OCI-LY7 (cell line): ENCODE measurements at regions not wholly inside any gene's neighbourhood (a gene's known extent, or its start where the extent isn't known, plus 50 kb on each side); places are given as distances from the start of the nearest gene placed in this dataset.
"Not testable (repeated sequence)": the region's sequence is repeated elsewhere in the genome, so short reads cannot be mapped to it uniquely, and the experiment has no call there.

Experiments
- BruUV-seq: library from RNA; stranded (reverse); fragments of 400-500 nt; replicated peaks from 2 replicates; lab custom pipeline; 2021; lab: Mats Ljungman, UMichigan
- CTCF ChIA-PET: fragments of 300-600 bp; sonication (Branson Sonifier 250); formaldehyde crosslinking; loops from one replicate; lab custom pipeline; 2022; ENCODE audit warnings: antibody characterized with exemption; ENCODE audit not compliant: unreplicated experiment; lab: Charles Lee
- POLR2A ChIA-PET: fragments of 300-600 bp; sonication (Branson Sonifier 250); formaldehyde crosslinking; loops from one replicate; lab custom pipeline; 2022; ENCODE audit warnings: antibody characterized with exemption; lab: Charles Lee
- DNase-seq: peaks from one replicate; pipeline ENCODE4 v3.0.0-alpha.2; 2015; ENCODE audit warnings: low spot score
- H2AFZ ChIP-seq: fragments of 200-600 bp; sonication (generic), shearing (Covaris generic); 2 replicates; pipeline ENCODE4 v1.6.1; 2014; ENCODE audit warnings: mild to moderate bottlenecking, antibody characterized with exemption, low read length, moderate library complexity
- H3K27ac ChIP-seq: fragments of 200-600 bp; sonication (generic); 2 replicates; pipeline ENCODE4 v1.5.1; 2014; ENCODE audit warnings: mixed run types, low read depth, mild to moderate bottlenecking, moderate library complexity, low read length, inconsistent platforms; ENCODE audit not compliant: poor library complexity, severe bottlenecking
- H3K36me3 ChIP-seq: fragments of 200-600 bp; sonication (generic); 2 replicates; pipeline ENCODE4 v1.6.1; 2014; ENCODE audit warnings: mild to moderate bottlenecking, antibody characterized with exemption, low read length, moderate library complexity, mixed read lengths; ENCODE audit not compliant: insufficient read depth
- H3K4me1 ChIP-seq: fragments of 200-600 bp; sonication (generic); 2 replicates; pipeline ENCODE4 v1.5.1; 2014; ENCODE audit warnings: mild to moderate bottlenecking, low read length; ENCODE audit not compliant: insufficient read depth, poor library complexity, severe bottlenecking
- H3K4me2 ChIP-seq: fragments of 200-600 bp; sonication (generic); 2 replicates; pipeline ENCODE4 v1.6.1; 2014; ENCODE audit warnings: mild to moderate bottlenecking, low read length
- H3K4me3 ChIP-seq: fragments of 200-600 bp; sonication (generic); 2 replicates; pipeline ENCODE4 v1.5.1; 2014; ENCODE audit warnings: mild to moderate bottlenecking, low read depth, low read length; ENCODE audit not compliant: poor library complexity, severe bottlenecking
- H3K79me2 ChIP-seq: fragments of 200-600 bp; sonication (generic); 2 replicates; pipeline ENCODE4 v1.6.1; 2016; ENCODE audit warnings: low read depth, mild to moderate bottlenecking, low read length, moderate library complexity, mixed read lengths; ENCODE audit not compliant: insufficient read depth
- H3K9me2 ChIP-seq: fragments of 200-600 bp; sonication (generic); 2 replicates; pipeline ENCODE4 v1.6.1; 2016; ENCODE audit warnings: mild to moderate bottlenecking, low read length, mixed read lengths; ENCODE audit not compliant: insufficient read depth
- H3K9me3 ChIP-seq: fragments of 200-600 bp; sonication (generic); 2 replicates; pipeline ENCODE4 v1.6.1; 2014; ENCODE audit warnings: mild to moderate bottlenecking, mixed run types, low read length, mixed read lengths
- H4K20me1 ChIP-seq: fragments of 200-600 bp; sonication (generic); 2 replicates; pipeline ENCODE4 v1.6.1; 2014; ENCODE audit warnings: mild to moderate bottlenecking, antibody characterized with exemption, low read length, moderate library complexity, mixed read lengths; ENCODE audit not compliant: insufficient read depth
- EZH2phosphoT487 ChIP-seq: fragments of 200-600 bp; sonication (generic); IDR thresholded peaks from 2 replicates; pipeline ENCODE4 v1.6.1; 2018; ENCODE audit warnings: low read depth, borderline replicate concordance, mild to moderate bottlenecking, mixed run types, antibody characterized with exemption, low read length, moderate library complexity, mixed read lengths
- intact Hi-C: fragments of 100-400 bp; cut with micrococcal nuclease; formaldehyde crosslinking; loops from one replicate; pipeline ENCODE4 v1.10.0; 2022; ENCODE audit not compliant: unreplicated experiment
- TF ChIP-seq, protein P1 (sequence below): fragments of 200-600 bp; sonication (generic); conservative IDR thresholded peaks from 2 replicates; pipeline ENCODE4 v1.5.1; 2014; ENCODE audit warnings: mild to moderate bottlenecking, antibody characterized with exemption, low read length, moderate library complexity, mixed read lengths

DNA sequence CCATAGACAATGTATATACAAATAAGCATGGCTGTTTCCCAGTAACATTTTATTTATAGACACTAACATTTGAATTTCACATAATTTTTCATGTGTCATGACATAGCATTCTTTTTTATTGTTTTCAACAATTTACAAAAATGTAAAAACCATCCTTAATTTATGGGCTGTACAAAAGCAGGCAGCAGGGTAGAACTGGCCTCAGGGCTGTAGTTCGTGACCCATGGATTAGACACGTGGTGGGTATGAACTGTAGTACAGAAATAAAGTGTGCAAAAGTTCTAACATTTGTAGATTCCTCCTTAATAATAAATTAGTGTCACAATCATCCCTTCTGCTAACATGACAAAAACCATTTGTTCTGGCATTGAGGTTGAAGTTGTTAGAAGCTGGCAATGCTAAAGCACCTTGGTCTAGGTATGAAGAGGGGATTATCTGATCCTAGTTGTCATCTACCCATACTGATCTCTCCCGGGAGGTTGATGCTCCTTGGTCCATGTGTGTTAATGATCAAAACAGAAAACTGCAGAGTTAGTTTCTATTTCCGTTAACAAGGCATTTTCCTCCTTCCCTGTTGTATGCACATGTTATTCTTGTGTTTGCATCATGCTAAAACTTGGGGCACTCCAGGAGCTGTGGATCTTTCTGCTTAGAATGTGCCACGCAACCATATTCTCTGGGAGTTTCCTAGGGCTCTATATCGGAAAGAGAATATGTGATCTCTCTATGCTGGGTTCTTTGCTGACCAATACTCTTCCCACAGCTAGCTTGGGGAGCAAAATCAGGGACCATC, 917.6 kb downstream of the TLE1 start:
- Histone ChIP-seq H3K4me2 (no peak overlapping the region), H3K4me3 (no peak overlapping the region), H3K27ac (no peak overlapping the region), H3K79me2 (no peaks in the 10 kb centered on the region), H3K4me1 (no peaks in the 10 kb centered on the region), H3K9me2 (no peaks in the 10 kb centered on the region), H3K9me3 (no peaks in the 10 kb centered on the region), H3K36me3 (no peaks in the 10 kb centered on the region), H4K20me1 (no peaks in the 10 kb centered on the region), H2AFZ (no peak overlapping the region)
- no peak for DNase-seq
- BruUV-seq = no TSS peak
- no peak for TF ChIP-seq EZH2phosphoT487
- TF ChIP-seq, protein P1, sequence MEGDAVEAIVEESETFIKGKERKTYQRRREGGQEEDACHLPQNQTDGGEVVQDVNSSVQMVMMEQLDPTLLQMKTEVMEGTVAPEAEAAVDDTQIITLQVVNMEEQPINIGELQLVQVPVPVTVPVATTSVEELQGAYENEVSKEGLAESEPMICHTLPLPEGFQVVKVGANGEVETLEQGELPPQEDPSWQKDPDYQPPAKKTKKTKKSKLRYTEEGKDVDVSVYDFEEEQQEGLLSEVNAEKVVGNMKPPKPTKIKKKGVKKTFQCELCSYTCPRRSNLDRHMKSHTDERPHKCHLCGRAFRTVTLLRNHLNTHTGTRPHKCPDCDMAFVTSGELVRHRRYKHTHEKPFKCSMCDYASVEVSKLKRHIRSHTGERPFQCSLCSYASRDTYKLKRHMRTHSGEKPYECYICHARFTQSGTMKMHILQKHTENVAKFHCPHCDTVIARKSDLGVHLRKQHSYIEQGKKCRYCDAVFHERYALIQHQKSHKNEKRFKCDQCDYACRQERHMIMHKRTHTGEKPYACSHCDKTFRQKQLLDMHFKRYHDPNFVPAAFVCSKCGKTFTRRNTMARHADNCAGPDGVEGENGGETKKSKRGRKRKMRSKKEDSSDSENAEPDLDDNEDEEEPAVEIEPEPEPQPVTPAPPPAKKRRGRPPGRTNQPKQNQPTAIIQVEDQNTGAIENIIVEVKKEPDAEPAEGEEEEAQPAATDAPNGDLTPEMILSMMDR = no peak
- POLR2A ChIA-PET = no interaction called here
- CTCF ChIA-PET = interaction anchor here (0.6 kb wide), 1 partner anchor 76 kb away, joined by 3 read pairs; no protein-coding TSS in a partner anchor
- intact Hi-C loops = no loop called here

DNA sequence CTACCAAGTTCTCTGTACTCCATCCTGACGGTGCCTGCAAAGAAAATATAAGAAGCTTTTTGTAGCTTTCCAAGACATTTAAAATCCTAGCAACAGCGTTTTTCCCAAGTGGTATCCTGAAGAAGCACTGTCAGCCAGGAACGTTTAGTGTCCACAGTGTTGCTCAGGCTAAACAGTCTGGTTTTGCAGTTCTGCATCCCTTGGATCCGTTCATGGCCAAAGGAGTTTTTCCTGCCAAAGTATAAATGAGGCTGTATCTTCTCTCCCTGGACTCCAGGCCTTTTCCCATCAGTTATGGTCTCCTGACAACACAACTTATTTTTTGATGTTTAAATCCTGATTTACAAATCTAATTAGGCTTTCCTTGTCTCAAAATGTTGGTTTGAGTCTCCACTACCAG, 925.8 kb downstream of the TLE1 start:
- Histone ChIP-seq H4K20me1 (no peaks in the 10 kb centered on the region), H3K4me1 (no peaks in the 10 kb centered on the region), H3K36me3 (no peaks in the 10 kb centered on the region), H3K79me2 (no peaks in the 10 kb centered on the region), H3K4me2 (no peak overlapping the region), H3K4me3 (no peak overlapping the region), H3K9me2 (no peaks in the 10 kb centered on the region), H3K27ac (no peak overlapping the region), H2AFZ (no peak overlapping the region), H3K9me3 (no peaks in the 10 kb centered on the region)
- BruUV-seq = no TSS peak
- intact Hi-C loops = no loop called here
- TF ChIP-seq EZH2phosphoT487 = no peak
- TF ChIP-seq, protein P1 = no peak
- DNase-seq = no peak
- ChIA-PET POLR2A (no interaction called here), CTCF (no interaction called here)

DNA sequence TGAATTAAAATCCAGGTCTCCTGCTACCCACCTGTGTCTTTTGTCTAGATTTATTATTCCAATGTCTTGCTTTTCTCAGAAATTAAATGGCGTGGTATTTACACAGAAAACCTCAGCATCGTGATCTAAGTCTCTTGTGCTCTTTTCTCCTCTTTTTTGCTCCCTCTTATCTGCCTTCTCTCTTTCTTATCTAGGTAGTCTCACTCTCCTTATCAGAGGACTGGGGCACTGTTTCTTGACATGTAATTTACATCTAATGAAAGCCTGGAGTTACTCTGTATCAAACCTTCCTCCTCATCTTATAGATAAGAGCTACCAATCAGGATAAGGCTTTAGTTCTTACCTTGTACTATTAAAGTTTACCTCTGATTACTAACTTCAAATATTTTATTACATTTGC, 933.8 kb downstream of the TLE1 start:
- H3K9me2 ChIP-seq = no peaks in the 10 kb centered on the region
- no peaks in the 10 kb centered on the region for H4K20me1 ChIP-seq
- CTCF ChIA-PET = no interaction called here
- POLR2A ChIA-PET = no interaction called here
- H3K9me3 ChIP-seq = no peaks in the 10 kb centered on the region
- no TSS peak for BruUV-seq
- TF ChIP-seq, protein P1 = no peak
- TF ChIP-seq EZH2phosphoT487 = no peak
- no peak overlapping the region for H3K27ac ChIP-seq
- no peak for DNase-seq
- no peak overlapping the region for H3K4me3 ChIP-seq
- intact Hi-C loops = no loop called here
- no peaks in the 10 kb centered on the region for H3K79me2 ChIP-seq
- no peaks in the 10 kb centered on the region for H3K4me1 ChIP-seq
- no peak overlapping the region for H2AFZ ChIP-seq
- H3K4me2 ChIP-seq = no peak overlapping the region
- no peaks in the 10 kb centered on the region for H3K36me3 ChIP-seq

DNA sequence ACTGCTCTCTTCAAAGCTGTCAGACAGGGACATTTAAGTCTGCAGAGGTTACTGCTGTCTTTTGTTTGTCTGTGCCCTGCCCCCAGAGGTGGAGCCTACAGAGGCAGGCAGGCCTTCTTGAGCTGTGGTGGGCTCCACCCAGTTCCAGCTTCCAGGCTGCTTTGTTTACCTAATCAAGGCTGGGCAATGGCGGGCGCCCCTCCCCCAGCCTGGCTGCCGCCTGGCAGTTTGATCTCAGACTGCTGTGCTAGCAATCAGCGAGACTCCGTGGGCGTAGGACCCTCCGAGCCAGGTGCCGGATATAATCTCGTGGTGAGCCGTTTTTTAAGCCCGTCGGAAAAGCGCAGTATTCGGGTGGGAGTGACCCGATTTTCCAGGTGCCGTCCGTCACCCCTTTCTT, 942.3 kb downstream of the TLE1 start:
- H3K9me2 ChIP-seq, H3K4me2 ChIP-seq, POLR2A ChIA-PET, DNase-seq, BruUV-seq, CTCF ChIA-PET, H3K27ac ChIP-seq, H3K9me3 ChIP-seq, H3K79me2 ChIP-seq, H3K4me3 ChIP-seq, H3K4me1 ChIP-seq, intact Hi-C loops, H2AFZ ChIP-seq, H4K20me1 ChIP-seq, H3K36me3 ChIP-seq: not testable (repeated sequence)
